NCI-H2081 (cell line): ENCODE measurements at regions not wholly inside any gene's neighbourhood (a gene's known extent, or its start where the extent isn't known, plus 50 kb on each side); places are given as distances from the start of the nearest gene placed in this dataset.

Experiments
- DNase-seq, 2 experiments: peaks; one replicate each; lab custom pipeline; 2025; lab: John Stamatoyannopoulos, UW

DNA sequence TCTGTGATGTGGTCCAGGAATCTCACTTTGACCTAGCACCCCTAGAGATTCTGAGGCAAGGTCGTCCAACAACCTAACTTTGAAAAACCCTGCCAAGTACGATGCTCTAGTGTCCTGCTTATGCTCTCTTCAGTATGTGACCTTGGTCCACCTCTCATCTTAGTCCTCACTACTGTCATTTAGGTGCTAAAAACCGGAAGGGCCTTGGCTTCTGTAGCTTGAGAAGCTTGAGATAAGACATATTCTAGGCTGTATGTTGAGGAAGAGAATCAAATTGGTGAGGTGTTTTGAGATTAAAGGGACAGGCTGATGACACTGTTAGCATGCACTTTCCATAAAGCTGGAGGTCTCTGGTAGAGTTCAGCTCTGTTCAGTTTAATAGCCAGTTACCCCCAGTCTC lies 57.0 kb upstream of the MTPN start:
- DNase-seq: no peak

DNA sequence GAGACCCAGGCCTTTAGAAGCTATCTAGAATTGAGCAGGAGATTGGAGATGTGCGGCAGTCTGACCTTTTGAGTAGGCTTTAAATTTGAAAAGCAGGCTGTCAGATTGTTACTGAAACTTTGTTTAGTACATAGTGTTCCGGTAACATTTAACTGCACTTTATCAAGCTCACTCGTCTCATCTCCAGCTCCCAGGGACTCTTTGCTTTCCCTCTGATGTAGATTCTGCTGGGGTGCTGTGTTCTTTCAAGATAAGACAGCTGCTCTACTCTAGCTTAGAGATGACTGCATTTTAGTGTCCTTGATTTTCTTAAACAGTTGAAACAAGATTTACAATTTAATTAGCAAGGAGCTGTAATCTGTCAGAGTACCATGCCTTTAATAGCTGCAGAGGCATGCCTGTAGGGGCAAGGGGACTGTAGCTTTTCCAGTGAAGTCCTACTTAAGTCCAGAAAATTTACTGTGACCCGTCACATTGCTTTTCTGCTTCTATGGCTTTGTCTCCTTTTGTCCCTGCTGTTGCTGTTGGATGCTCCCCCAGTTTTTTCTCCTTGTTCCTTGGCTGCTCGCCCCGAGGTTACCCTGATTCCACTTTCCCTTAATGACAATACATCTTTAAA lies 56.4 kb upstream of the MTPN start:
- no peak for DNase-seq

DNA sequence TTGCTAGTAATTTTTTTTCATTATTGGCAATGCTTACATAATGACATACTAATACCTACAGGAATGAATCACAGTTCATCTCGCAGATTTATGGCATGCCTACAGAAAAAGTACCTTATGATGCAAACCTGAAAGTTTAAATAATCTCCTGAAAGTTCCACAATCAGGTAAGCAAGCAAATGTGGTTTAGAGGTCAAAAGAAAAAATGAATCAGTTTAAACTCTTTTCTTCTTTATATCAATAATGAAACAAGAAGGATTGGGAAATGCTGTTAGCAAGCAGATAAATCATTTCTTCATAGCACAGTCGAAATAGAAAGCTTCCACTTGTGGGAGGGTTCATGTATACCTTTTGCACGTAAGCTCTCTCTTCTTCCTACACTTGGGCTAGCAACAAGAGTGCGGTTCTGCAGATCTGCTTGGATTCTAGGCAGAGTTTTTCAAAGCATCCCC lies 53.7 kb upstream of the MTPN start:
- DNase-seq: no peak

DNA sequence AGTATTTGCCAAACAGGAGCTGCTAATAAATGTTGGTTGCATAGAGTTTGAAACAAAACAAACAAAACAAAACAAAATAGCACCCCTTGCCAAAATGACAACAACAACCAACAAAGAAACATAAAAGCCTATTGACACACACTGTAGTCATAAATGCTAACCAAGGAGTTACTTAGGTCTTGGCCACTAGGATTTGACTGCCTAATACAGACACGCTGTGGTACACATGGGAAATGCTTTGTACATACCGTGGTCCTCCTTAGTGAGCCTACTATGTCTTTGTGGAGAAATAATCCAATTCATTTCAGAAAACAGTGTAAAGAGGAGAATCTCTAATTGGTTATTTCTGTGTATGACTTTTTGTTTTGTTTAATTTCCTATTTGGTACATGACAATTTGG lies 53.2 kb upstream of the MTPN start:
- no peak for DNase-seq

DNA sequence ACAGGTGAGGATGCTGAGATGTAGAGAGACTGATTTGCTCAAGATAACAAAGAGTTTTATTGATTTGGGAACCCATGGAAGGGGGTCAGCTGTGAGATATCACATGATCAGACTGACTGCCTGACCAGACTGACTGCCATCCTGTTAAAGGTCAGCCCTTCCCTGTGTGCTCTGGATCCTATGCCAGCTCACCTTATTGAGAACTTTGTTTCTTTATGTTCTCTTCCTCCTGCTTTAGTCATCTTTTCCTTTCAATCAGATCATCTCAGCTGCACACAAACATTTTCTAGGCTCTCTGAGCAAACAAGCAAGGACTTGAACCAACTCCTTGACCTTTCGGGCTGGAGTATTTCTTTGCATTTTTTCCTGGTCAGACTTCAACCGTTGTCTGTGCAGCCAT lies 50.0 kb upstream of the MTPN start:
- DNase-seq: no peak
